ENCODE measurements at regions not wholly inside any gene's neighbourhood (a gene's known extent, or its start where the extent isn't known, plus 50 kb on each side); places are given as distances from the start of the nearest gene placed in this dataset.

DNA sequence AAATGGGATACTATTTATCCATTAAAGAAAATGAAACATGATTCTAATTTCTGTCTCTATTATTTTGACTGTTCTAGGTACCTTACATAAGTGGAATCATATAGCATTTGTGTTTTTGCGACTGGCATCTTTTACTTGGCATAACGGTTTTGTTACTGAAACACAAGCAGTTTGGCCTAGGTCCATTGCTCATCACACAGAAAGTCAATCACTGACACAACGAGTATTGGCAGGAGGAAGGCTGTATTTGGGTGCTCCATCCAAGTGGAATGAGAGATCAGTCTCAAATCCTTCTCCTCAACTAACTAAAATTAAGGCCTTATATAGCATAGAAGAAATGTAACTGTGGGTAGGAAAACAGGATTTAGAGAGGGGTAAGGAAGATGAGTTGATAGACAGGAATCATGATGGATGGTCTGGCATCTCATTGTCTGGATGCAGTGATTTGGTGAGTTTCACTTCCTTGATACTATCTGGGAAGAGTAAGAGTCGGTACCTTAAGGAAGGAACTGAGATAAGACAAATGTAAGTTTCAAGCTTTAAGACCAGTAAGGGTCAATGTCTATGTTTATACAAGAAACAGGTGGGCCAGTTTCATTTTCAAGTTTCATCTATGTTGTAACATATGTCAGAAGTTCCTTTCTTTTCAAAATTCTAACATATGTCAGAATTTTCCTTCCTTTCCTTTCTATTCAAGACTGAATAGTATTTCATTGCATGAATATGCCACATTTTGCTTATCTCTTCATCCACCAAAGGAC, 276.9 kb upstream of the RAB6C start:
- no peaks in the 10 kb centered on the region for H3K27me3 ChIP-seq (ENCODE audit: control insufficient read depth in 4 of 4, insufficient read depth in 4 of 4, low read length in 3 of 4)
- peaks cover 0 to 1% (median 0%) of the 10 kb centered on the region in 4 donors for H3K9me3 ChIP-seq (ENCODE audit: control insufficient read depth in 4 of 4, low read length in 3 of 4)
- no peak for DNase-seq (ENCODE audit: low spot score)
- H3K4me3 ChIP-seq (ENCODE audit: low read depth in 1 of 3, low read length in 3 of 3) = no peak overlapping the region
- WGBS = 82% methylated on average over 4 of the region's 4 CpGs
- no peak overlapping the region for H3K9ac ChIP-seq (ENCODE audit: low read depth in 1 of 2, low read length in 2 of 2)
- no peak overlapping the region for H3K27ac ChIP-seq (ENCODE audit: low read depth in 1 of 2, low read length in 2 of 2)
- H3K36me3 ChIP-seq (ENCODE audit: control insufficient read depth in 4 of 4, insufficient read depth in 3 of 4, low read depth in 1 of 4, low read length in 3 of 4) = no peaks in the 10 kb centered on the region
- no peak for TF ChIP-seq HNF4A (conservative IDR thresholded peaks at IDR 0.05)
- H3K4me1 ChIP-seq (ENCODE audit: control insufficient read depth in 4 of 4, insufficient read depth in 4 of 4, low read length in 3 of 4) = no peaks in the 10 kb centered on the region

DNA sequence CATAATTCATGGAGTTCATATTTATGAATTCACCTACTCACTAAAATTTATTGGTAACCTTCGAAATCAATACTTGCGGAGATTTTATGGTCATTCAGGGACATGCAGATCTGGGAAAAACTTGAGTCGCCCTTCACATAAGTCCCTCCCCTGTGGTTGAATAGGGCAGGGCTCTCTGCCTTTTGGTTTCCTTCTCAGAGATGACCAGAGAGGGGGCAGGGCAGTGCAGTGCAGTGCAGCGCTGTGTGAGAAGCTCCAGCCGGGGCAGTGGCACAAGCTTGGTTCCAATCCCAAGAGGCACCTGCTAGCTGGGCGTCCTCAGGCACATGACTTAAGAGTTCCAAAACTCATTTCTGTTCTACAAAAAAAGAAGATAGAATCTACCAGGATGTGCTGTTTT, 274.4 kb upstream of the RAB6C start:
- no peaks in the 10 kb centered on the region for H3K36me3 ChIP-seq (ENCODE audit: control insufficient read depth in 4 of 4, insufficient read depth in 3 of 4, low read depth in 1 of 4, low read length in 3 of 4)
- H3K27ac ChIP-seq (ENCODE audit: low read depth in 1 of 2, low read length in 2 of 2) = no peak overlapping the region
- TF ChIP-seq, protein P1, sequence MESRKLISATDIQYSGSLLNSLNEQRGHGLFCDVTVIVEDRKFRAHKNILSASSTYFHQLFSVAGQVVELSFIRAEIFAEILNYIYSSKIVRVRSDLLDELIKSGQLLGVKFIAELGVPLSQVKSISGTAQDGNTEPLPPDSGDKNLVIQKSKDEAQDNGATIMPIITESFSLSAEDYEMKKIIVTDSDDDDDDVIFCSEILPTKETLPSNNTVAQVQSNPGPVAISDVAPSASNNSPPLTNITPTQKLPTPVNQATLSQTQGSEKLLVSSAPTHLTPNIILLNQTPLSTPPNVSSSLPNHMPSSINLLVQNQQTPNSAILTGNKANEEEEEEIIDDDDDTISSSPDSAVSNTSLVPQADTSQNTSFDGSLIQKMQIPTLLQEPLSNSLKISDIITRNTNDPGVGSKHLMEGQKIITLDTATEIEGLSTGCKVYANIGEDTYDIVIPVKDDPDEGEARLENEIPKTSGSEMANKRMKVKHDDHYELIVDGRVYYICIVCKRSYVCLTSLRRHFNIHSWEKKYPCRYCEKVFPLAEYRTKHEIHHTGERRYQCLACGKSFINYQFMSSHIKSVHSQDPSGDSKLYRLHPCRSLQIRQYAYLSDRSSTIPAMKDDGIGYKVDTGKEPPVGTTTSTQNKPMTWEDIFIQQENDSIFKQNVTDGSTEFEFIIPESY (IDR thresholded peaks at IDR 0.05) = no peak
- 85% methylated on average over 6 of the region's 6 CpGs for WGBS
- peaks cover 0 to 3% (median 0%) of the 10 kb centered on the region in 4 donors for H3K27me3 ChIP-seq (ENCODE audit: control insufficient read depth in 4 of 4, insufficient read depth in 4 of 4, low read length in 3 of 4)
- H3K4me3 ChIP-seq (ENCODE audit: low read depth in 1 of 3, low read length in 3 of 3) = no peak overlapping the region
- no peaks in the 10 kb centered on the region for H3K4me1 ChIP-seq (ENCODE audit: control insufficient read depth in 4 of 4, insufficient read depth in 4 of 4, low read length in 3 of 4)
- peaks cover 0 to 1% (median 0%) of the 10 kb centered on the region in 4 donors for H3K9me3 ChIP-seq (ENCODE audit: control insufficient read depth in 4 of 4, low read length in 3 of 4)
- DNase-seq (ENCODE audit: low spot score) = no peak
- H3K9ac ChIP-seq (ENCODE audit: low read depth in 1 of 2, low read length in 2 of 2) = no peak overlapping the region

DNA sequence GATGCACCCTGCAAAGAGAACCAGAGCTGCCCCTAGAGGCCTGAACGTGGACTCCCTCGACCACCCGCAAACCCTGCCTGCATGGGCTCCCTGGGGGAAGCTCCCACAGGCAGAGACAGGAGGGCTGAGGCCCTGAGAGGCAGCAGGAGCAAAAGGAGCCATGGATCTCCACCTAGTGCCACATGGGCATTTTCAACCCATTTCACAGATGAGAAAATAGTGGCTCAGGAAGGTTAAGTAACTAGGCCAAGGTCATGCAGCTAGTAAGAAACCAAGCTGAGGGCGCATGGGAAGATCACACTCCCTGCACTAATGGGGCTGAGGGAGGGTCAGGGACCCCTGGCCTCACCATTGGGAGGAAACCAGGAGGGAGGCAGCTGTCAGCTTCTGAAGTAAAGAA, 271.7 kb upstream of the RAB6C start:
- no peak for DNase-seq (ENCODE audit: low spot score)
- peaks cover 0 to 3% (median 0%) of the 10 kb centered on the region in 4 donors for H3K27me3 ChIP-seq (ENCODE audit: control insufficient read depth in 4 of 4, insufficient read depth in 4 of 4, low read length in 3 of 4)
- H3K4me1 ChIP-seq (ENCODE audit: control insufficient read depth in 4 of 4, insufficient read depth in 4 of 4, low read length in 3 of 4) = no peaks in the 10 kb centered on the region
- no peak overlapping the region for H3K4me3 ChIP-seq (ENCODE audit: low read depth in 1 of 3, low read length in 3 of 3)
- H3K36me3 ChIP-seq (ENCODE audit: control insufficient read depth in 4 of 4, insufficient read depth in 3 of 4, low read depth in 1 of 4, low read length in 3 of 4) = no peaks in the 10 kb centered on the region
- no peak overlapping the region for H3K27ac ChIP-seq (ENCODE audit: low read depth in 1 of 2, low read length in 2 of 2)
- H3K9ac ChIP-seq (ENCODE audit: low read depth in 1 of 2, low read length in 2 of 2) = no peak overlapping the region
- peaks cover 0 to 1% (median 0%) of the 10 kb centered on the region in 4 donors for H3K9me3 ChIP-seq (ENCODE audit: control insufficient read depth in 4 of 4, low read length in 3 of 4)
- 87% methylated on average over 4 of the region's 4 CpGs for WGBS
- TF ChIP-seq JUND (IDR thresholded peaks at IDR 0.05) (no peak), RAD21 (IDR thresholded peaks at IDR 0.05) (no peak), GABPA (IDR thresholded peaks at IDR 0.05 in 1 of 2, conservative IDR thresholded peaks at IDR 0.05 in 1 of 2) (no peak), YY1 (IDR thresholded peaks at IDR 0.05) (no peak), NR2F2 (IDR thresholded peaks at IDR 0.05) (no peak), SP1 (IDR thresholded peaks at IDR 0.05) (no peak)
- TF ChIP-seq, protein P1 (IDR thresholded peaks at IDR 0.05) = no peak
- TF ChIP-seq, protein P2, sequence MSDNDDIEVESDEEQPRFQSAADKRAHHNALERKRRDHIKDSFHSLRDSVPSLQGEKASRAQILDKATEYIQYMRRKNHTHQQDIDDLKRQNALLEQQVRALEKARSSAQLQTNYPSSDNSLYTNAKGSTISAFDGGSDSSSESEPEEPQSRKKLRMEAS (IDR thresholded peaks at IDR 0.05) = no peak
- TF ChIP-seq, protein P3, sequence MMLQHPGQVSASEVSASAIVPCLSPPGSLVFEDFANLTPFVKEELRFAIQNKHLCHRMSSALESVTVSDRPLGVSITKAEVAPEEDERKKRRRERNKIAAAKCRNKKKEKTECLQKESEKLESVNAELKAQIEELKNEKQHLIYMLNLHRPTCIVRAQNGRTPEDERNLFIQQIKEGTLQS (IDR thresholded peaks at IDR 0.05) = no peak
- TF ChIP-seq, protein P4, sequence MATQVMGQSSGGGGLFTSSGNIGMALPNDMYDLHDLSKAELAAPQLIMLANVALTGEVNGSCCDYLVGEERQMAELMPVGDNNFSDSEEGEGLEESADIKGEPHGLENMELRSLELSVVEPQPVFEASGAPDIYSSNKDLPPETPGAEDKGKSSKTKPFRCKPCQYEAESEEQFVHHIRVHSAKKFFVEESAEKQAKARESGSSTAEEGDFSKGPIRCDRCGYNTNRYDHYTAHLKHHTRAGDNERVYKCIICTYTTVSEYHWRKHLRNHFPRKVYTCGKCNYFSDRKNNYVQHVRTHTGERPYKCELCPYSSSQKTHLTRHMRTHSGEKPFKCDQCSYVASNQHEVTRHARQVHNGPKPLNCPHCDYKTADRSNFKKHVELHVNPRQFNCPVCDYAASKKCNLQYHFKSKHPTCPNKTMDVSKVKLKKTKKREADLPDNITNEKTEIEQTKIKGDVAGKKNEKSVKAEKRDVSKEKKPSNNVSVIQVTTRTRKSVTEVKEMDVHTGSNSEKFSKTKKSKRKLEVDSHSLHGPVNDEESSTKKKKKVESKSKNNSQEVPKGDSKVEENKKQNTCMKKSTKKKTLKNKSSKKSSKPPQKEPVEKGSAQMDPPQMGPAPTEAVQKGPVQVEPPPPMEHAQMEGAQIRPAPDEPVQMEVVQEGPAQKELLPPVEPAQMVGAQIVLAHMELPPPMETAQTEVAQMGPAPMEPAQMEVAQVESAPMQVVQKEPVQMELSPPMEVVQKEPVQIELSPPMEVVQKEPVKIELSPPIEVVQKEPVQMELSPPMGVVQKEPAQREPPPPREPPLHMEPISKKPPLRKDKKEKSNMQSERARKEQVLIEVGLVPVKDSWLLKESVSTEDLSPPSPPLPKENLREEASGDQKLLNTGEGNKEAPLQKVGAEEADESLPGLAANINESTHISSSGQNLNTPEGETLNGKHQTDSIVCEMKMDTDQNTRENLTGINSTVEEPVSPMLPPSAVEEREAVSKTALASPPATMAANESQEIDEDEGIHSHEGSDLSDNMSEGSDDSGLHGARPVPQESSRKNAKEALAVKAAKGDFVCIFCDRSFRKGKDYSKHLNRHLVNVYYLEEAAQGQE (IDR thresholded peaks at IDR 0.05) = no peak

Data from liver (tissue), 7 donors.